ENCODE measurements at regions not wholly inside any gene's neighbourhood (a gene's known extent, or its start where the extent isn't known, plus 50 kb on each side); places are given as distances from the start of the nearest gene placed in this dataset.

GRCh38 chr2:205901491-205901890 is 184.5 kb downstream of the INO80D start:
- no peak for TF ChIP-seq CTCF (IDR thresholded peaks at IDR 0.05)
- TF ChIP-seq PBX3 (IDR thresholded peaks at IDR 0.05): no peak
- TF ChIP-seq ESRRA (IDR thresholded peaks at IDR 0.05; ENCODE audit: borderline replicate concordance, low read length): no peak

Measured in A549 (cell line).